Epithelial cell of esophagus (primary cell): ENCODE measurements at regions not wholly inside any gene's neighbourhood (a gene's known extent, or its start where the extent isn't known, plus 50 kb on each side); places are given as distances from the start of the nearest gene placed in this dataset.

Experiments
- DNase-seq: peaks from one replicate; pipeline ENCODE4 v3.0.0; 2010; ENCODE audit warnings: low read depth
- H3K4me3 ChIP-seq: 2 replicates; pipeline ENCODE4 v1.5.1; 2011; ENCODE audit warnings: mild to moderate bottlenecking, low read length, control low read depth
- CTCF ChIP-seq: IDR thresholded peaks from 2 replicates; pipeline ENCODE4 v1.5.1; 2011; ENCODE audit warnings: low read depth, mild to moderate bottlenecking, low read length, control low read depth, inconsistent platforms; ENCODE audit not compliant: insufficient read depth; ENCODE audit errors: missing control alignments

- no peak for TF ChIP-seq CTCF
- DNase-seq = no peak
- no peak overlapping the region for H3K4me3 ChIP-seq
Observed at GRCh38 chr14:42606839-42607238, 1000.2 kb downstream of the LRFN5 start.

GRCh38 chr14:42602336-42602845, 995.7 kb downstream of the LRFN5 start:
- no peak overlapping the region for H3K4me3 ChIP-seq
- TF ChIP-seq CTCF = no peak
- no peak for DNase-seq

GRCh38 chr14:42572032-42572431, 965.4 kb downstream of the LRFN5 start:
- TF ChIP-seq CTCF = no peak
- no peak for DNase-seq

GRCh38 chr14:42569227-42569626, 962.6 kb downstream of the LRFN5 start:
- TF ChIP-seq CTCF = no peak
- H3K4me3 ChIP-seq = no peak overlapping the region
- DNase-seq = no peak

More at GRCh38 chr14:42572032-42572431, 965.4 kb downstream of the LRFN5 start:
- no peak overlapping the region for H3K4me3 ChIP-seq

GRCh38 chr14:42565556-42565955, 958.9 kb downstream of the LRFN5 start:
- DNase-seq = no peak
- TF ChIP-seq CTCF = no peak
- no peak overlapping the region for H3K4me3 ChIP-seq

GRCh38 chr14:42563313-42563712, 956.6 kb downstream of the LRFN5 start:
- no peak for DNase-seq
- TF ChIP-seq CTCF = no peak

GRCh38 chr14:42556551-42556950, 949.9 kb downstream of the LRFN5 start:
- no peak for DNase-seq
- TF ChIP-seq CTCF = no peak
- no peak overlapping the region for H3K4me3 ChIP-seq

More at GRCh38 chr14:42563313-42563712, 956.6 kb downstream of the LRFN5 start:
- H3K4me3 ChIP-seq = no peak overlapping the region
